SK-N-MC (cell line): ENCODE measurements at regions not wholly inside any gene's neighbourhood (a gene's known extent, or its start where the extent isn't known, plus 50 kb on each side); places are given as distances from the start of the nearest gene placed in this dataset.
"Not testable (repeated sequence)": the region's sequence is repeated elsewhere in the genome, so short reads cannot be mapped to it uniquely, and the experiment has no call there.

Source experiments
- DNase-seq: peaks from one replicate; pipeline ENCODE4 v3.0.0-alpha.2; 2011; ENCODE audit warnings: low read depth, low spot score
- H3K27ac ChIP-seq: fragments of 200-600 bp; sonication (generic); 2 replicates; pipeline ENCODE4 v1.5.1; 2016; ENCODE audit warnings: mixed run types
- H3K36me3 ChIP-seq: fragments of 200-600 bp; sonication (generic); 2 replicates; pipeline ENCODE4 v1.6.1; 2017; ENCODE audit warnings: antibody characterized with exemption, low read length, mixed read lengths; ENCODE audit not compliant: insufficient read depth
- H3K4me3 ChIP-seq: fragments of 200-600 bp; sonication (generic); 2 replicates; pipeline ENCODE4 v1.5.1; 2016
- H3K9ac ChIP-seq: fragments of 200-600 bp; sonication (generic); 2 replicates; pipeline ENCODE4 v1.8.0; 2017; ENCODE audit warnings: mixed run types, mixed read lengths; ENCODE audit not compliant: insufficient read length
- H3K9me3 ChIP-seq: fragments of 200-600 bp; sonication (generic); 2 replicates; pipeline ENCODE4 v1.6.1; 2017; ENCODE audit warnings: low read depth, mild to moderate bottlenecking, antibody characterized with exemption, low read length, moderate library complexity, mixed read lengths
- EZH2 ChIP-seq: fragments of 200-600 bp; sonication (generic); IDR thresholded peaks from one replicate; pipeline ENCODE4 v1.6.1; 2017; ENCODE audit warnings: antibody characterized with exemption
- FOXP2 ChIP-seq: optimal IDR thresholded peaks from 2 replicates; pipeline ENCODE3; 2011; ENCODE audit warnings: mild to moderate bottlenecking, moderate library complexity; ENCODE audit not compliant: insufficient read depth; ENCODE audit errors: extremely low read length, control extremely low read depth
- POLR2AphosphoS5 ChIP-seq: IDR thresholded peaks from 2 replicates; pipeline ENCODE4 v1.6.1; 2012; ENCODE audit warnings: mild to moderate bottlenecking, low read depth, low read length, borderline replicate concordance

- Histone ChIP-seq H3K36me3 (no peaks in the 10 kb centered on the region), H3K9ac (no peak overlapping the region), H3K9me3 (no peaks in the 10 kb centered on the region), H3K27ac (no peak overlapping the region), H3K4me3 (no peak overlapping the region)
- TF ChIP-seq POLR2AphosphoS5 = no peak
- TF ChIP-seq FOXP2 = no peak
- TF ChIP-seq EZH2 = no peak
- DNase-seq = no peak
Measured at GRCh38 chr1:220957233-220957605, 78.0 kb downstream of the HLX start.

DNA sequence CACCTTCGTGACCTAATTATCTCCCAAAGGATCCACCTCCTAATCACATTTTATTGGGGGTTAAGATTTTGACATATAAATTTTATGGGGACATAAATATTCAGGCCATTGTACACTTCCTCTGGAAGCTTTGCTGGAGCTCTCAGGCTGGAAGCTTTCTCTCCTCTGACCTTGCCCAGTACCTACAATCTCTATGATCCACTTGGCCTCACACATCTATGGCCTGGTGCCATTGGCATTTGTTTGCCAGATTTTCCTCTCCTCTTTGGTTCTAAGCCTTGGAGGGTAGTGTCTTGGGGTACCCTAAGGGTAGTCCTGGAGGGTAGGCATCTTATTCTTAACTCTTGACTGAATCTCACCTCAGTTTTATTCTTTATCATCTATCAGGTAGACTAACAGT, 79.0 kb downstream of the HLX start:
- Histone ChIP-seq H3K9ac (no peak overlapping the region), H3K27ac (no peak overlapping the region), H3K4me3 (no peak overlapping the region), H3K36me3 (no peaks in the 10 kb centered on the region), H3K9me3 (no peaks in the 10 kb centered on the region)
- no peak for TF ChIP-seq POLR2AphosphoS5
- TF ChIP-seq EZH2 = no peak
- no peak for TF ChIP-seq FOXP2
- no peak for DNase-seq

GRCh38 chr1:220962031-220962751, 82.9 kb downstream of the HLX start:
- no peak overlapping the region for H3K27ac ChIP-seq

GRCh38 chr1:220966041-220966440, 86.8 kb downstream of the HLX start:
- no peak overlapping the region for H3K27ac ChIP-seq
- no peaks in the 10 kb centered on the region for H3K36me3 ChIP-seq
- no peak for TF ChIP-seq FOXP2
- TF ChIP-seq EZH2 = no peak
- no peak for TF ChIP-seq POLR2AphosphoS5
- no peak overlapping the region for H3K9ac ChIP-seq
- no peak for DNase-seq
- no peaks in the 10 kb centered on the region for H3K9me3 ChIP-seq
- H3K4me3 ChIP-seq = no peak overlapping the region

More at GRCh38 chr1:220962031-220962751, 82.9 kb downstream of the HLX start:
- H3K9me3 ChIP-seq = no peaks in the 10 kb centered on the region
- DNase-seq = no peak
- H3K4me3 ChIP-seq = no peak overlapping the region
- H3K9ac ChIP-seq = no peak overlapping the region
- H3K36me3 ChIP-seq = no peaks in the 10 kb centered on the region
- TF ChIP-seq FOXP2 (no peak), POLR2AphosphoS5 (no peak), EZH2 (no peak)

DNA sequence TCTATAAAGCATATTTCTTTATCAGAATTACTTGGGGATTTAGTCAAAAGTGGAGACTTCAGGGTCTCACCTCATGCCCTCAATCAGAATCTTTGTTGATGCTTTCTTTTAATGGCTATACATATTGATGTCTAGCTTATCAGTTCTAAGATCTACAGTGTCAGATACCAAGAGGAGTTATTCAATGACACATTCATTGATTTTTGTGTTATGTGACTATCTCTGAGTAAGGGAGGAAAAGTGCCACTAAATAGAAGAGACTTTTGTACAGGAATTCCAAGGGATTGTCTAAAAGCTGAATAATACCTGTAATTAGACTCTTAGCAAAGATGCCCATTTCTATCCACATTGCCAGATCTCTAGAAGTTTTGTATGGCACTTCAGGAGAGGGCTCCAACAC, 87.2 kb downstream of the HLX start:
- no peak for TF ChIP-seq POLR2AphosphoS5
- TF ChIP-seq FOXP2 = no peak
- TF ChIP-seq EZH2 = no peak
- Histone ChIP-seq H3K27ac (no peak overlapping the region), H3K36me3 (no peaks in the 10 kb centered on the region), H3K9ac (no peak overlapping the region), H3K9me3 (no peaks in the 10 kb centered on the region), H3K4me3 (no peak overlapping the region)
- no peak for DNase-seq

GRCh38 chr1:220966881-220967611, 87.8 kb downstream of the HLX start:
- no peak overlapping the region for H3K9ac ChIP-seq
- H3K9me3 ChIP-seq = no peaks in the 10 kb centered on the region
- no peak for DNase-seq
- no peaks in the 10 kb centered on the region for H3K36me3 ChIP-seq
- no peak overlapping the region for H3K4me3 ChIP-seq
- no peak overlapping the region for H3K27ac ChIP-seq
- TF ChIP-seq POLR2AphosphoS5 = no peak
- no peak for TF ChIP-seq EZH2
- no peak for TF ChIP-seq FOXP2

DNA sequence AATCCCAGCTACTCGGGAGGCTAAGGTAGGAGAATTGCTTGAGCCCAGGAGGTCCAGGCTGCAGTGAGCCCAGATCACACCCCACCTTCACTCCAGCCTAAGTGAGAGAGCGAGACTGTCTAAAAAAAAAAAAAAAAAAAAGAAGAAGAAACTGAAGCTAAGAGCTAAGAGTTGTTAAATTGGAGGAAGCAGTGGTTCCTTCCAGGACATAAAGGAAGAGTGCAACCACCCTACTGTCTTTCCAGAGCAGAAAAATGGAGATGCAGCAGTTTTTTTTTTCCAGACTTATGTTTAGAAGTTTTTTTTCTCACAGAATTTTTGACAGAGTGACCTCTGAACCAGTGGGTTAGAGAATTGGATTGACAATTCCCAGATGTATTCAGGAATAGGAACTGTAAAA, 88.7 kb downstream of the HLX start:
- no peak overlapping the region for H3K27ac ChIP-seq
- no peak overlapping the region for H3K9ac ChIP-seq
- H3K9me3 ChIP-seq = no peaks in the 10 kb centered on the region
- DNase-seq = no peak
- TF ChIP-seq EZH2 (no peak), FOXP2 (no peak), POLR2AphosphoS5 (no peak)
- no peaks in the 10 kb centered on the region for H3K36me3 ChIP-seq
- no peak overlapping the region for H3K4me3 ChIP-seq

DNA sequence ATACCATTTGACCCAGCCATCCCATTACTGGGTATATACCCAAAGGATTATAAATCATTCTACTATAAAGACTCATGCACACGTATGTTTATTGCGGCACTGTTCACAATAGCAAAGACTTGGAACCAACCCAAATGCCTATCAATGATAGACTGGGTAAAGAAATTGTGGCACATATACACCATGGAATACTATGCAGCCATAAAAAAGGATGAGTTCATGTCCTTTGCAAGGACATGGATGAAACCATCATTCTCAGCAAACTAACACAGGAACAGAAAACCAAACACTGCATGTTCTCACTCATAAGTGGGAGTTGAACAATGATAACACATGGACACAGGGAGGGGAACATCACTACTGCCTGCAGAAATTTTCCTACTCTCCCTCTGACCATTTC, 90.0 kb downstream of the HLX start:
- not testable (repeated sequence) for H3K4me3 ChIP-seq, H3K9ac ChIP-seq, H3K27ac ChIP-seq, H3K9me3 ChIP-seq, DNase-seq, H3K36me3 ChIP-seq
